ENCODE measurements at regions not wholly inside any gene's neighbourhood (a gene's known extent, or its start where the extent isn't known, plus 50 kb on each side); places are given as distances from the start of the nearest gene placed in this dataset.

- TF ChIP-seq, protein P1, sequence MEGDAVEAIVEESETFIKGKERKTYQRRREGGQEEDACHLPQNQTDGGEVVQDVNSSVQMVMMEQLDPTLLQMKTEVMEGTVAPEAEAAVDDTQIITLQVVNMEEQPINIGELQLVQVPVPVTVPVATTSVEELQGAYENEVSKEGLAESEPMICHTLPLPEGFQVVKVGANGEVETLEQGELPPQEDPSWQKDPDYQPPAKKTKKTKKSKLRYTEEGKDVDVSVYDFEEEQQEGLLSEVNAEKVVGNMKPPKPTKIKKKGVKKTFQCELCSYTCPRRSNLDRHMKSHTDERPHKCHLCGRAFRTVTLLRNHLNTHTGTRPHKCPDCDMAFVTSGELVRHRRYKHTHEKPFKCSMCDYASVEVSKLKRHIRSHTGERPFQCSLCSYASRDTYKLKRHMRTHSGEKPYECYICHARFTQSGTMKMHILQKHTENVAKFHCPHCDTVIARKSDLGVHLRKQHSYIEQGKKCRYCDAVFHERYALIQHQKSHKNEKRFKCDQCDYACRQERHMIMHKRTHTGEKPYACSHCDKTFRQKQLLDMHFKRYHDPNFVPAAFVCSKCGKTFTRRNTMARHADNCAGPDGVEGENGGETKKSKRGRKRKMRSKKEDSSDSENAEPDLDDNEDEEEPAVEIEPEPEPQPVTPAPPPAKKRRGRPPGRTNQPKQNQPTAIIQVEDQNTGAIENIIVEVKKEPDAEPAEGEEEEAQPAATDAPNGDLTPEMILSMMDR (IDR thresholded peaks at IDR 0.05): no peak
- TF ChIP-seq POLR2A (IDR thresholded peaks at IDR 0.05): no peak
Observed at GRCh38 chr1:60665311-60665710, 417.1 kb upstream of the NFIA start.
